NCI-H2196 treated with DMSO at 0.1 percent for 48 hours (cell line): ENCODE measurements at regions not wholly inside any gene's neighbourhood (a gene's known extent, or its start where the extent isn't known, plus 50 kb on each side); places are given as distances from the start of the nearest gene placed in this dataset.

Experiments used
- DNase-seq: peaks from one replicate; lab custom pipeline; 2025; ENCODE audit not compliant: unreplicated experiment; lab: John Stamatoyannopoulos, UW

- no peak for DNase-seq
Observed at GRCh38 chrX:5829469-5829868, 399.2 kb downstream of the NLGN4X start.

GRCh38 chrX:5829060-5829459, 399.6 kb downstream of the NLGN4X start:
- no peak for DNase-seq

DNA sequence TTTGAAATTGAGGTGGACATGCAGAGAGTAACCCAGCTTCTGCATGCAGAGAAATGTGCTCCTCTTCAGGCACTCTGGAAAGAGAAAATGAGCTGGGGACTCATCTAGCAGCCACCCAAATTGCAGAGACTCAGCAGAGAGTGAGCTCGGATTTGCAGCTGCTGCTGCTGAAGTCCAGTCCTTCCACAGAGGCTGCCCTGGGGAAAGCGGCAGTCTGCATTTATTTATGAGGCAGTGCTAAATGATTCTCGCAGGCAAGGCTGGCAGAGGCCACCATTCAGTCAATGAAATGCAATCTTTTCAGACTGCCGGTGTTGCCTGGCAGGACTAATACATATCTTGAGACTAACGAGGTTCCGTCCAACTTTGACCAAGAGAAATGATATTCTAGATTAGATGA, 404.8 kb downstream of the NLGN4X start:
- no peak for DNase-seq

- DNase-seq: no peak
Observed at GRCh38 chrX:5810636-5811035, 418.0 kb downstream of the NLGN4X start.

- no peak for DNase-seq
Observed at GRCh38 chrX:5807181-5807580, 421.5 kb downstream of the NLGN4X start.

DNA sequence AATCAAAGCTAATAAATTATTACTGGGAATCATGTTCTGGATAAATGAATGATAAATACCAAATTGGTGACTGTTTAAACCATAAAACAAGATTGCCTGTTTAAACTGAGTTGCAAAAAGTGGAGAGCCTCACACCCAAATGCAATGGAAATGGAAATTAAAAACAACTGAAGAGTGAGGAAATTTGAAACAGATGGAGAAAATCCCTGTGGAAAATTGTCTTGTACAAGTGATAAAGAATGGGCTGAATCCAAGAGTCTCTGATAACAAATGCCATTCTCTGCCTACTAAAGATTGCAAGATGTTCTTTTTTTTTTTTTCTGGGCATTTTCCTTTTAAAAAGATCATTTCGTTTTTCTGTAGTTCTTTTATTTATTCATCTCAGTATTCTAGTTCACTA, 426.3 kb downstream of the NLGN4X start:
- DNase-seq: no peak

GRCh38 chrX:5791721-5792120, 436.9 kb downstream of the NLGN4X start:
- DNase-seq: no peak

- no peak for DNase-seq
Observed at GRCh38 chrX:5788910-5789309, 439.8 kb downstream of the NLGN4X start.

- DNase-seq: no peak
Observed at GRCh38 chrX:5780821-5781220, 447.8 kb downstream of the NLGN4X start.

DNA sequence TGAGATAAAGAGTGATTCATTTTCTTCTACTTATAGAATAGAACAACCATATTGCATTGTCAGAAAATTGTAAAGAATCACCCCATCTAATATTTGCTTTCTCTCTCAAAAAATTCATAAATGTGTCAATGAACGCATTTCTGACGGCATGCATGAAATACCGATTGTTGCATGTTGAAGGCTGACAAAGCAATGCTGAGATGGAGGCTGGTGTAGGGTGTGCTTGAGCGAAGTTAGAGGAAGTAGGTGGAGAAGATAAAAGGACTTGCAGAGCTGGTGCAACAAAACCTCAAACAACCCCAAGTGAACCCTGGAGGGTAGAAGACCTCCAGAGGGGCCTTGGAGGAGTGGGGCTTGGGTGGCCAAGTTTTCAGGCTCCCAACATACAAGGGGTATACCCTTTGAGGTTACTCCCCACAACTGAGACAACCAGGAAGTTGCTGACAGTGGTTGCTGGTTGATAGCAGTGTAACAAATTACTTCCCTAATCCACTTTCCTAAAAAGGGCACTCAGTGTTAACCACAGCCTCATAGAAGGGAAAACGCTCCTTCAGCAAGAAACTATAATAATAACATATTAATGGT, 452.7 kb downstream of the NLGN4X start:
- DNase-seq: no peak

DNA sequence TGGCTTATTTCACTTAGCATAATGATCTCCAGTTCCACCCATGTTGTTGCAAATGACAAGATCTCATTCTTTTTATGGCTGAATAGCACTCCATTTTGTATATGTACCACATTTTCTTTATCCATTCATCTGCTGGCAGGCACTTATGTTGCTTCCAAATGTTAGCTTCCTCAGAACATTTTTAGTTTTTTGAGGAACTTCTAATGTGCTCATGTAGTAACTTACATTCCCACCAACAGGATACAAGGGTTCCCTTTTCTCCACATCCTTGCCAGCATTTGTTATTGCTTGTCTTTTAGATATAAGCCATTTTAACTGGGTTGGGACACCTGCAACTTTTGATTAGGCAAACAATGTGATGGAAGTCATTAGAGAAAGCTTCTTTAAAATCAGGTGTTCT, 454.2 kb downstream of the NLGN4X start:
- no peak for DNase-seq

- DNase-seq: no peak
Observed at GRCh38 chrX:5771441-5771840, 457.2 kb downstream of the NLGN4X start.

DNA sequence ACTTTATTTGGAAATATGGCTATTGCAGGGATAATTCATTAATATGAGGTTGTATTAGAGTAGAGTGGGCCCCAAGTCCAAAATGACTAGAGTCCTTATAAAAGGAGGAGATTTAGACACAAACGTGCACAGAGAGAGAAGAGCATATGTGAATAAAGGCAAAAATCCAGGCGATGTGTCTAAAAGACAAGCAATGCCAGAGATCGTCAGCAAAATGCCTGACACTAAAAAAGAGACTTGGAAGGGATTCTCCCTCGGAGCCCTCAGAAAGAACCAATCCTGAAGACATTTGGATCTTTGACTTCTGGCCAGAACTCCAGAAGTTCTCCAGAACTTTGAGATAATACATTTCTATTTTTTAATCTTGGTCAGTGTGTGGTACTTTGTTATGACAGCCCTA, 472.1 kb downstream of the NLGN4X start:
- no peak for DNase-seq

DNA sequence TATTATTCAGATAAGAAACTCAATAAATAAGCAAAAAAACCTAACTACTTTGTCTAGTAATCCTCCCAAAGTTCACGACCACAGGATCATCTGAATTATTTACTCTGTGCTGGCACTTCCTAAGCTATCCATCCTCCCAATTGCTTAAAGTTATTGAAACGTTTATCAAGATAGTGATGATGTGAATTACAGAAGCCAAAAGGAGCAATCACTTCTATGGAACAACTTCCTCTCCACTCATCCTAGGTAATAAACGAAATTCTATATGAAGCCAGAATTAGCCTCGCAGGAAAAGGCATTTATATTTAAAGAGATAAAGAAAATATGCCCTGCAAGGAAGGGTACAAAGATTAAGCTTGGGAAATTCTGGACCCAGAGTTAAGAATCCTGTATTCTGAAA, 475.4 kb downstream of the NLGN4X start:
- no peak for DNase-seq

- DNase-seq: no peak
Observed at GRCh38 chrX:5752831-5753230, 475.8 kb downstream of the NLGN4X start.

- no peak for DNase-seq
Observed at GRCh38 chrX:5748586-5749150, 480.0 kb downstream of the NLGN4X start.

- no peak for DNase-seq
Observed at GRCh38 chrX:5746231-5746630, 482.4 kb downstream of the NLGN4X start.

GRCh38 chrX:5733501-5733900, 495.2 kb downstream of the NLGN4X start:
- no peak for DNase-seq

- no peak for DNase-seq
Observed at GRCh38 chrX:5730556-5730955, 498.1 kb downstream of the NLGN4X start.

DNA sequence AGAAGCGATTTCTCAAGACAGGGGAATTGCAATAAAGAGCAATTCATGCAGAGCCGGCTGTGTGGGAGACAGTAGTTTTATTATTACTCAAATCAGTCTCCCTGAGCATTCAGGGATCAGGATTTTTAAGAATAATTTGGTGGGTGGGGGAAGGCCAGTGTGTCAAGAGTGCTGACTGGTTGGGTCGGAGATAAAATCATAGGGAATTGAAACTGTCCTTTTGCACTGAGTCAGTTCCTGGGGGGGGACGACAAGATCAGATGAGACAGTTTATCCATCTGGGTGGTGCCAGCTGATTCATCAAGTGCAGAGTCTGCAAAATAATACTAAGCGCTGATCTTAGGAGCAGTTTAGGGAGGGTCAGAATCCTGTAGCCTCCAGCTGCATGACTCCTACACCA, 502.4 kb downstream of the NLGN4X start:
- DNase-seq: no peak

DNA sequence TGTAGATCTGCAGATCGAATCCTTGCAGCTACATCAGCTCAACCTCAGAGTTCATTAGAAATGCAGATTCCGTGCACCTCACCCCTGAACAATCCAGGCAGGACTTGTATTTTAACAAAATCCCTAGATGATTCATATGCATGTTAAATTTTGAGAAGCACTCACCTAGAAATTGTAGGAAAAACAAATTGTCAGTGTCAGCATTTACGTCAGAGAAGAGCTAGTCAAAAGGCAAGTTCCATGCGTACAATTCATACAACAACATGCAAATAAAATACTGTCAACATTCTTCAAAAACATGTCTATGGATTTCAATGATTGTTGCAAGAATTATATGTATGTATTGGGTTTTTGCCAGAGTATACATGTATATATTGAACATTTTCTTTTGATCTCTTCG, 504.5 kb downstream of the NLGN4X start:
- no peak for DNase-seq

GRCh38 chrX:5718651-5719050, 510.0 kb downstream of the NLGN4X start:
- DNase-seq: no peak

DNA sequence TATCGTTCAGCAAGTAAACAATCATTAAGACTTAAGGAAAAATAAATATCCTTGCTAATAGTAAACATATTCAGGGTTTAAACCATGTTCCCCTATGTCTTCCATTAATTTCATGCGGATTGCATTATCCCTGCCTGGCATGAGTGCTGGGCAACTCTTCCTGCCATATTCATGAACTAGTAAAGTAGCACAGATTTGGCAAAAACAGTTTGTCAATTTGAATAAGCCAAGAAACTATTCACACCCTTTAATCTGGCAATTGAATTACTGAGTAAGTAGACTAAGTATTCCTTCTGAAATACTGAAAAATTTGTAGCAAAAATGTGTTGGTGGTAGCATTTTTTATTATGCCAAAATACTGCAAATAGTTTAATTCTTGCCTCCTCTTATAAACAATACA, 512.0 kb downstream of the NLGN4X start:
- no peak for DNase-seq
